Fibroblast of skin of back (primary cell): ENCODE measurements at regions not wholly inside any gene's neighbourhood (a gene's known extent, or its start where the extent isn't known, plus 50 kb on each side); places are given as distances from the start of the nearest gene placed in this dataset.
A peak's percentile ranks its signal among the peaks of the same experiment; 100 is the strongest.

Source experiments
- DNase-seq: peaks from one replicate; pipeline ENCODE4 v3.0.0-alpha.2; 2013

- no peak for DNase-seq
Measured at GRCh38 chr6:40743690-40744446, 156.7 kb upstream of the LRFN2 start.

- no peak for DNase-seq
Measured at GRCh38 chr6:40743226-40743625, 156.1 kb upstream of the LRFN2 start.

GRCh38 chr6:40740518-40740917 is 153.4 kb upstream of the LRFN2 start:
- no peak for DNase-seq

- DNase-seq = peak; percentile 15
Measured at GRCh38 chr6:40738551-40739193, 151.5 kb upstream of the LRFN2 start.

- no peak for DNase-seq
Measured at GRCh38 chr6:40735521-40735920, 148.4 kb upstream of the LRFN2 start.

- no peak for DNase-seq
Measured at GRCh38 chr6:40735121-40735520, 148.0 kb upstream of the LRFN2 start.

GRCh38 chr6:40734607-40735006 is 147.4 kb upstream of the LRFN2 start:
- DNase-seq = no peak

GRCh38 chr6:40733770-40734396 is 146.7 kb upstream of the LRFN2 start:
- no peak for DNase-seq

- DNase-seq = peak; percentile 40
Measured at GRCh38 chr6:40733290-40733689, 146.1 kb upstream of the LRFN2 start.

- peak; percentile 44 for DNase-seq
Measured at GRCh38 chr6:40732878-40733277, 145.7 kb upstream of the LRFN2 start.

GRCh38 chr6:40728643-40729042 is 141.5 kb upstream of the LRFN2 start:
- DNase-seq = no peak

GRCh38 chr6:40727271-40727670 is 140.1 kb upstream of the LRFN2 start:
- no peak for DNase-seq

GRCh38 chr6:40726853-40727252 is 139.7 kb upstream of the LRFN2 start:
- DNase-seq = no peak

- DNase-seq = no peak
Measured at GRCh38 chr6:40725390-40725789, 138.2 kb upstream of the LRFN2 start.

GRCh38 chr6:40724886-40725285 is 137.7 kb upstream of the LRFN2 start:
- DNase-seq = no peak

GRCh38 chr6:40723967-40724366 is 136.8 kb upstream of the LRFN2 start:
- peak; percentile 75 for DNase-seq

GRCh38 chr6:40722553-40723258 is 135.5 kb upstream of the LRFN2 start:
- peak; percentile 13 for DNase-seq

- DNase-seq = no peak
Measured at GRCh38 chr6:40722091-40722490, 134.9 kb upstream of the LRFN2 start.

GRCh38 chr6:40721271-40721952 is 134.2 kb upstream of the LRFN2 start:
- DNase-seq = no peak

- no peak for DNase-seq
Measured at GRCh38 chr6:40720375-40720748, 133.2 kb upstream of the LRFN2 start.

GRCh38 chr6:40719671-40720374 is 132.7 kb upstream of the LRFN2 start:
- peak; percentile 64 for DNase-seq

GRCh38 chr6:40718401-40718800 is 131.2 kb upstream of the LRFN2 start:
- no peak for DNase-seq
